HCT116 (cell line): ENCODE measurements at regions not wholly inside any gene's neighbourhood (a gene's known extent, or its start where the extent isn't known, plus 50 kb on each side); places are given as distances from the start of the nearest gene placed in this dataset.

Experiments used
- ATAC-seq: fragments of 200-7000 bp; cut with Tn5 transposase; 2 replicates; pipeline ENCODE4 v1.9.1; 2020; ENCODE audit warnings: mild to moderate bottlenecking, moderate library complexity
- BruUV-seq: library from RNA; stranded (reverse); fragments of 400-500 nt; replicated peaks from 2 replicates; lab custom pipeline; 2021; lab: Mats Ljungman, UMichigan
- CTCF ChIA-PET: fragments of 300-600 bp; sonication (Branson Sonifier 250); formaldehyde crosslinking; loops from one replicate; lab custom pipeline; 2021; ENCODE audit warnings: antibody characterized with exemption; lab: Charles Lee
- POLR2A ChIA-PET: fragments of 300-600, 350-600 bp; sonication (Branson Sonifier 250); formaldehyde crosslinking; loops from one replicate; lab custom pipeline; 2021; ENCODE audit warnings: antibody characterized with exemption; lab: Charles Lee
- RAD21 ChIA-PET, 2 experiments: fragments of 300-600 bp; sonication (Branson Sonifier 250); formaldehyde crosslinking; loops; one replicate each; lab custom pipeline; 2023; ENCODE audit warnings: low total read pairs in 2 of 2; ENCODE audit not compliant: uncharacterized antibody in 2 of 2, unreplicated experiment in 2 of 2, low non-redundant PET in 1 of 2; lab: Charles Lee
- DNase-seq: peaks from one replicate; pipeline ENCODE4 v3.0.0-alpha.2; 2010; ENCODE audit warnings: low read depth, low spot score
- H2AFZ ChIP-seq: fragments of 200-600 bp; shearing (Covaris generic), sonication (generic); 2 replicates; pipeline ENCODE4 v1.6.1; 2017; ENCODE audit warnings: low read depth, mixed run types, mixed read lengths, antibody characterized with exemption, low read length; ENCODE audit not compliant: poor library complexity, severe bottlenecking
- H3K27ac ChIP-seq: 2 replicates; pipeline ENCODE4 v1.5.1; 2012; ENCODE audit warnings: low read depth, low read length
- H3K27me3 ChIP-seq: fragments of 200-600 bp; sonication (generic); 2 replicates; pipeline ENCODE4 v1.6.1; 2016; ENCODE audit warnings: mixed run types, low read length, mixed read lengths; ENCODE audit not compliant: insufficient read depth
- H3K36me3 ChIP-seq, 2 experiments: fragments of 200-500 bp in 1 of 2; fragments of 200-600 bp in 1 of 2; sonication (Bioruptor generic) in 1 of 2; sonication (generic) in 1 of 2; 2 replicates each; pipeline versions ENCODE4 v1.5.1 to v1.6.1; 2014 to 2016; ENCODE audit warnings: low read length in 2 of 2, inconsistent platforms in 1 of 2, mixed read lengths in 1 of 2, mixed run types in 1 of 2; ENCODE audit not compliant: insufficient read depth in 2 of 2, control insufficient read depth in 1 of 2
- H3K4me1 ChIP-seq, 2 experiments: fragments of 200-600 bp in 1 of 2; sonication (generic) in 1 of 2; 2 replicates each; pipeline versions ENCODE4 v1.5.1 to v1.6.1; 2012 to 2017; ENCODE audit warnings: low read length in 2 of 2, inconsistent platforms in 1 of 2, mild to moderate bottlenecking in 1 of 2, mixed read lengths in 1 of 2, mixed run types in 1 of 2, moderate library complexity in 1 of 2; ENCODE audit not compliant: insufficient read depth in 2 of 2, control insufficient read depth in 1 of 2
- H3K4me2 ChIP-seq: fragments of 200-600 bp; sonication (generic); 2 replicates; pipeline ENCODE4 v1.6.1; 2017; ENCODE audit warnings: mixed run types, low read length, mixed read lengths
- H3K4me3 ChIP-seq, 2 experiments: fragments of 200-600 bp in 1 of 2; sonication (generic) in 1 of 2; replicated peaks in 1 of 2; 2 replicates each; pipeline ENCODE4 v1.5.1; 2011 to 2016; ENCODE audit warnings: low read length in 2 of 2, control low read depth in 1 of 2, low read depth in 1 of 2, mild to moderate bottlenecking in 1 of 2, mixed read lengths in 1 of 2, mixed run types in 1 of 2
- H3K79me2 ChIP-seq: fragments of 200-600 bp; sonication (generic); 2 replicates; pipeline ENCODE4 v1.6.1; 2017; ENCODE audit warnings: mild to moderate bottlenecking, mixed run types, low read length, moderate library complexity, mixed read lengths; ENCODE audit not compliant: insufficient read depth
- H3K9ac ChIP-seq: fragments of 200-600 bp; sonication (generic); 2 replicates; pipeline ENCODE4 v1.6.1; 2016; ENCODE audit warnings: low read length, mixed read lengths
- H3K9me2 ChIP-seq: fragments of 200-600 bp; sonication (generic), shearing (Covaris generic); 2 replicates; pipeline ENCODE4 v1.6.1; 2017; ENCODE audit warnings: mixed run types, mild to moderate bottlenecking, moderate library complexity; ENCODE audit not compliant: insufficient read depth
- H3K9me3 ChIP-seq, 2 experiments: fragments of 200-500 bp in 1 of 2; fragments of 200-600 bp in 1 of 2; sonication (Bioruptor generic) in 1 of 2; sonication (generic) in 1 of 2; 2 replicates each; pipeline ENCODE4 v1.6.1; 2014 to 2017; ENCODE audit warnings: low read length in 2 of 2, mixed read lengths in 2 of 2, inconsistent platforms in 1 of 2, low read depth in 1 of 2, mild to moderate bottlenecking in 1 of 2, mixed run types in 1 of 2, moderate library complexity in 1 of 2; ENCODE audit not compliant: control insufficient read depth in 1 of 2, insufficient read depth in 1 of 2
- H4K20me1 ChIP-seq: fragments of 200-600 bp; sonication (generic), shearing (Covaris generic); 2 replicates; pipeline ENCODE4 v1.6.1; 2017; ENCODE audit warnings: mixed run types, mild to moderate bottlenecking, moderate library complexity; ENCODE audit not compliant: insufficient read depth
- CEBPB ChIP-seq: IDR thresholded peaks from 2 replicates; pipeline ENCODE4 v1.6.1; 2012; ENCODE audit warnings: low read depth
- CTCF ChIP-seq, 3 experiments: fragments of 200-600 bp in 1 of 3; sonication (generic) in 1 of 3; IDR thresholded peaks in 2 of 3; conservative IDR thresholded peaks in 1 of 3; 2 replicates each; pipeline ENCODE4 v1.5.1; 2012 to 2017; ENCODE audit warnings: low read depth in 2 of 3, low read length in 2 of 3, antibody characterized with exemption in 1 of 3, borderline replicate concordance in 1 of 3, control low read depth in 1 of 3, mild to moderate bottlenecking in 1 of 3, mixed read lengths in 1 of 3, mixed run types in 1 of 3, moderate library complexity in 1 of 3; ENCODE audit not compliant: insufficient read depth in 1 of 3
- EGR1 ChIP-seq: IDR thresholded peaks from 2 replicates; pipeline ENCODE4 v1.6.1; 2012; ENCODE audit warnings: low read depth
- FOSL1 ChIP-seq: IDR thresholded peaks from 2 replicates; pipeline ENCODE4 v1.6.1; 2012; ENCODE audit warnings: low read depth
- JUND ChIP-seq: IDR thresholded peaks from 2 replicates; pipeline ENCODE4 v1.6.1; 2012
- POLR2A ChIP-seq: IDR thresholded peaks from 2 replicates; pipeline ENCODE4 v1.7.0; 2011; ENCODE audit warnings: borderline replicate concordance; ENCODE audit not compliant: insufficient read depth, insufficient read length; ENCODE audit errors: extremely low read depth
- REST ChIP-seq: IDR thresholded peaks from 2 replicates; pipeline ENCODE4 v1.6.1; 2012; ENCODE audit warnings: low read depth
- SIN3A ChIP-seq: IDR thresholded peaks from 2 replicates; pipeline ENCODE4 v1.6.1; 2012; ENCODE audit warnings: low read depth
- SRF ChIP-seq: IDR thresholded peaks from 2 replicates; pipeline ENCODE4 v1.6.1; 2012; ENCODE audit warnings: low read depth
- TCF7L2 ChIP-seq: IDR thresholded peaks from 2 replicates; pipeline ENCODE4 v1.7.0; 2011; ENCODE audit warnings: borderline replicate concordance, inconsistent platforms; ENCODE audit not compliant: insufficient read depth, insufficient read length; ENCODE audit errors: extremely low read depth
- ZNF274 ChIP-seq: fragments of 200-500 bp; sonication (Bioruptor generic); IDR thresholded peaks from 2 replicates; pipeline ENCODE4 v1.6.1; 2014; ENCODE audit warnings: mild to moderate bottlenecking, low read depth, low read length, inconsistent platforms
- intact Hi-C: fragments of 100-400 bp; cut with micrococcal nuclease; formaldehyde crosslinking; loops from 2 replicates; pipeline ENCODE4 v1.10.0; 2022

- H3K9ac ChIP-seq: no peak overlapping the region
- H3K4me1 ChIP-seq: no peaks in the 10 kb centered on the region
- no peaks in the 10 kb centered on the region for H4K20me1 ChIP-seq
- no peak overlapping the region for H3K4me3 ChIP-seq
- H3K9me3 ChIP-seq: no peaks in the 10 kb centered on the region
- H2AFZ ChIP-seq: no peak overlapping the region
- ChIA-PET RAD21 (no interaction called here), CTCF (no interaction called here), POLR2A (no interaction called here)
- no peak overlapping the region for H3K4me2 ChIP-seq
- no peaks in the 10 kb centered on the region for H3K79me2 ChIP-seq
- no peak overlapping the region for H3K27ac ChIP-seq
- no TSS peak for BruUV-seq
- no peaks in the 10 kb centered on the region for H3K9me2 ChIP-seq
- intact Hi-C loops: no loop called here
- no peaks in the 10 kb centered on the region for H3K36me3 ChIP-seq
- TF ChIP-seq ZNF274: no peak
- TF ChIP-seq TCF7L2: no peak
- no peak for TF ChIP-seq REST
- TF ChIP-seq EGR1: no peak
- no peaks in the 10 kb centered on the region for H3K27me3 ChIP-seq
- no peak for ATAC-seq
- DNase-seq: no peak
These were observed 202.6 kb upstream of the VCX start for GRCh38 chrX:7640392-7640791.

- intact Hi-C loops: no loop called here
- BruUV-seq: no TSS peak
- Histone ChIP-seq H3K9ac (no peak overlapping the region), H3K27ac (no peak overlapping the region), H3K4me2 (no peak overlapping the region), H3K9me2 (no peaks in the 10 kb centered on the region), H2AFZ (no peak overlapping the region), H3K4me3 (no peak overlapping the region), H3K36me3 (no peaks in the 10 kb centered on the region), H3K4me1 (no peaks in the 10 kb centered on the region), H3K9me3 (no peaks in the 10 kb centered on the region), H3K27me3 (no peaks in the 10 kb centered on the region), H3K79me2 (no peaks in the 10 kb centered on the region), H4K20me1 (no peaks in the 10 kb centered on the region)
- RAD21 ChIA-PET: no interaction called here
- no peak for TF ChIP-seq SIN3A
- TF ChIP-seq SRF: no peak
- no peak for TF ChIP-seq JUND
- no peak for TF ChIP-seq FOSL1
- TF ChIP-seq CTCF (IDR thresholded peaks at IDR 0.05 in 2 of 3, conservative IDR thresholded peaks at IDR 0.05 in 1 of 3; ENCODE audit: borderline replicate concordance in 1 of 3, insufficient read depth in 1 of 3, low read depth in 2 of 3, low read length in 2 of 3): no peak
- no peak for TF ChIP-seq CEBPB
- TF ChIP-seq ZNF274: no peak
- TF ChIP-seq POLR2A: no peak
- TF ChIP-seq TCF7L2: no peak
- CTCF ChIA-PET: no interaction called here
- no peak for DNase-seq
- no peak for ATAC-seq
- POLR2A ChIA-PET: no interaction called here
These were observed 204.8 kb upstream of the VCX start for GRCh38 chrX:7638078-7638710.
